Spleen (tissue), 7 donors: ENCODE measurements at regions not wholly inside any gene's neighbourhood (a gene's known extent, or its start where the extent isn't known, plus 50 kb on each side); places are given as distances from the start of the nearest gene placed in this dataset.

Source experiments
- CTCF ChIP-seq, 11 experiments: fragments of 200-600 bp in 7 of 11; fragments of 450-650 bp in 4 of 11; sonication (generic) in 4 of 11; IDR thresholded peaks in 8 of 11; conservative IDR thresholded peaks in 3 of 11; 1 replicate in 7 of 11; 2 replicates in 4 of 11; pipeline versions ENCODE4 v1.4.0 to v1.8.0; 2016 to 2021; ENCODE audit warnings: antibody characterized with exemption in 11 of 11, inconsistent platforms in 4 of 11, mild to moderate bottlenecking in 1 of 11
- POLR2A ChIP-seq, 3 donors: fragments of 450-650 bp; IDR thresholded peaks; one replicate each; pipeline ENCODE4 v1.5.1; 2017; ENCODE audit warnings: antibody characterized with exemption in 3 of 3, mild to moderate bottlenecking in 1 of 3
- POLR2AphosphoS5 ChIP-seq, 3 donors: sonication (generic); formaldehyde crosslinking; IDR thresholded peaks; one replicate each; pipeline ENCODE4 v1.5.1; 2017; ENCODE audit warnings: antibody characterized with exemption in 3 of 3
- donor health status: DM: no; HTN: no; CAD: no; lungs with moderate emphysema.
- donor health status: DM: no; HTN: no; CAD: no.
- donor health status: DM: no; HTN: no; CAD: no.

GRCh38 chr10:33553748-33554571, 219.5 kb upstream of the NRP1 start:
- TF ChIP-seq CTCF (IDR thresholded peaks at IDR 0.05 in 8 of 11, conservative IDR thresholded peaks at IDR 0.05 in 3 of 11) (no peak), POLR2AphosphoS5 (IDR thresholded peaks at IDR 0.05) (no peak), POLR2A (IDR thresholded peaks at IDR 0.05) (no peak)
